ENCODE measurements at regions not wholly inside any gene's neighbourhood (a gene's known extent, or its start where the extent isn't known, plus 50 kb on each side); places are given as distances from the start of the nearest gene placed in this dataset.
A peak's percentile ranks its signal among the peaks of the same experiment; 100 is the strongest.

DNA sequence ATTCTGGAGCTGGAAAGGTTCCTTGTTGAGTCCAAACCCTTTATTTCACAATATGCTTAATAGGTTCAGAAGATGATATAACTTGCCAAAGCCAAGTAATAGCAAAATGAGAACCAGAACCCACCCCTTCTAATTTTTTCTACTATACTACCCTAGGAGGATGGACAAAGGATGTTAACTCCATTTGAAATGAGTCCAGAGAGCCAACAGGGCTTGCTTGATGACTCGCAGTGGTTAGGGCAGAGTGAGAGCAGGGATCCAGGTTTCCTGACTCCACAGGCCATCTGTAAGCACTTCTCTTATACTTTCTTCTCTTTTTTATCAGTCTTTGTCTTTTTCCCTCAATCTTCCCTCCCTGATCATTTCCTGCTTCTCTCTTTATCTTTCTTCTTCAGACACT, 668.1 kb downstream of the MED13L start:
- no peak overlapping the region for H3K4me3 ChIP-seq (replicated peaks in 1 of 2; ENCODE audit: low read depth in 2 of 2, low read length in 2 of 2)
- DNase-seq (ENCODE audit: low read depth in 2 of 2), result no peak
- TF ChIP-seq CTCF (IDR thresholded peaks at IDR 0.05; ENCODE audit: low read depth, low read length), result no peak

GRCh38 chr12:115606040-115606439, 671.5 kb downstream of the MED13L start:
- no peak overlapping the region for H3K4me3 ChIP-seq (replicated peaks in 1 of 2; ENCODE audit: low read depth in 2 of 2, low read length in 2 of 2)
- TF ChIP-seq CTCF (IDR thresholded peaks at IDR 0.05; ENCODE audit: low read depth, low read length), result no peak
- no peak for DNase-seq (ENCODE audit: low read depth in 2 of 2)

DNA sequence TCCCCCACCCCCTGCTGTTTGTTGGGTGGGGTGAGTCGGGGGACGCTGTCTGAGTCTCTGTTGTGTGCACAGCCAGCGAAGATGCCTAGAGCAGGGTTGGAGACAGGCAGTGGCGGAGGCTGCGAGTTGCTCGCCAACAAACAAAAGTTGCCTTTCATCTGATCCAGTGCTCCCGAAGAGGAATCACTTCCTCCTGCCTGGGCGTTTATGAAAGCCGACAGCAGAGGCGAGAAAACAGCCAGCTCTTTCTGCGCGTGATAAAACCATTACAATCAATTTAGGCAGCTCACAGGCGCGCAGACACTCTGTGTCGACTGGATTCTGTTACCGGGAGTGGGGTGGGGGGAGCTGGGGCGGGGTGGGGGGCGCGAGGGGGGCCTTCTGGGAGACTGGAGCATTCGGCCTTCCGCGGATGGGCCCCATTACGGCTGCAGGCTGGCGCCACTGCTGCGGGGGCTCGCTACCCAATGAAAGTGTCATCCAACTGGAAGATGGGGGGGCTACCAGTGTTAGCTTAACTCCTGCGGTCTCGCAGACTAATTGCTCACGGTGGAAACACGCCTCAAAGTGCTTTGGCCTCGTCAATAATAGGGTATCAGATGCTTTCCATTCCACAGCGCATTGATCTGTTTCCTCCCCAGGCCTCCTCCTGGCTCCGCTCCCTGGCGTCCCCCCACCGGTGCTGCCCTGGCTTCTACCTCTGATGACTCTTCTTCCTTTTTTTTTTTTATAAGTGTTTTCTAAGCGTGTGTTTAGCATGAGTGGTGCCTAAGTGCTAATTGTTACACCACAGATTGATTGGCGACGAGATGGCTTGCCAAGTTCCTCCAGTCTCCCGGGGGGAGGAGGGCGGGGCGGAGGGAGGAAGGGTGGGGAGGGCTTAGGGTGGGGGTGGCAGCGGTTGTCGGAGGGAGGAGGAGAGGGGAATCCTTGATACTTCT, 678.4 kb downstream of the MED13L start:
- TF ChIP-seq CTCF (IDR thresholded peaks at IDR 0.05; ENCODE audit: low read depth, low read length), result no peak
- DNase-seq (ENCODE audit: low read depth in 2 of 2), result peak in 1 of 2 donors; percentile 3
- no peak overlapping the region for H3K4me3 ChIP-seq (replicated peaks in 1 of 2; ENCODE audit: low read depth in 2 of 2, low read length in 2 of 2)

GRCh38 chr12:115597157-115597712, 680.3 kb downstream of the MED13L start:
- no peak overlapping the region for H3K4me3 ChIP-seq (replicated peaks in 1 of 2; ENCODE audit: low read depth in 2 of 2, low read length in 2 of 2)
- DNase-seq (ENCODE audit: low read depth in 2 of 2), result peak; percentile 5 to 82
- TF ChIP-seq CTCF (IDR thresholded peaks at IDR 0.05; ENCODE audit: low read depth, low read length), result no peak

- no peak overlapping the region for H3K4me3 ChIP-seq (replicated peaks in 1 of 2; ENCODE audit: low read depth in 2 of 2, low read length in 2 of 2)
- DNase-seq (ENCODE audit: low read depth in 2 of 2), result no peak
- no peak for TF ChIP-seq CTCF (IDR thresholded peaks at IDR 0.05; ENCODE audit: low read depth, low read length)
Measured at GRCh38 chr12:115588131-115588530, 689.4 kb downstream of the MED13L start.

DNA sequence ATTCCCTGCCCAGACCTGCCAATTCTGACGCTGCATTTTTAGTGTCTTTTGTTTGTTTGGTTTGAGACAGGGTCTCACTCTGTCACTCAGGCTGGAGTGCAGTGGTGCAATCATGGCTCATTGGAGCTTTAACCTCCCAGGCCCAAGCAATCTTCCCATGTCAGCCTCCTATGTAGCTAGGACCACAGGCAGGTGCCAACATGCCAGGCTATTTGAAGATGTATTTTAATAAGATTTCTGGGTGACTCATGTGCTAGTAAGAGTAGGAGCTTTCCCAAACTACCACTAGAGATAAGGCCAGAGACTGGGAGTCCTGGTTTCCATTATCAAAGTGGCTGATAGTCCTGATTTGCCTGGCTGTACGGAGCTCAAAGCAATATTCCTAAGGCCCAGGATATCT, 693.3 kb downstream of the MED13L start:
- TF ChIP-seq CTCF (IDR thresholded peaks at IDR 0.05; ENCODE audit: low read depth, low read length), result no peak
- no peak overlapping the region for H3K4me3 ChIP-seq (replicated peaks in 1 of 2; ENCODE audit: low read depth in 2 of 2, low read length in 2 of 2)
- DNase-seq (ENCODE audit: low read depth in 2 of 2), result no peak
